ENCODE measurements at regions not wholly inside any gene's neighbourhood (a gene's known extent, or its start where the extent isn't known, plus 50 kb on each side); places are given as distances from the start of the nearest gene placed in this dataset.
A peak's percentile ranks its signal among the peaks of the same experiment; 100 is the strongest.

DNA sequence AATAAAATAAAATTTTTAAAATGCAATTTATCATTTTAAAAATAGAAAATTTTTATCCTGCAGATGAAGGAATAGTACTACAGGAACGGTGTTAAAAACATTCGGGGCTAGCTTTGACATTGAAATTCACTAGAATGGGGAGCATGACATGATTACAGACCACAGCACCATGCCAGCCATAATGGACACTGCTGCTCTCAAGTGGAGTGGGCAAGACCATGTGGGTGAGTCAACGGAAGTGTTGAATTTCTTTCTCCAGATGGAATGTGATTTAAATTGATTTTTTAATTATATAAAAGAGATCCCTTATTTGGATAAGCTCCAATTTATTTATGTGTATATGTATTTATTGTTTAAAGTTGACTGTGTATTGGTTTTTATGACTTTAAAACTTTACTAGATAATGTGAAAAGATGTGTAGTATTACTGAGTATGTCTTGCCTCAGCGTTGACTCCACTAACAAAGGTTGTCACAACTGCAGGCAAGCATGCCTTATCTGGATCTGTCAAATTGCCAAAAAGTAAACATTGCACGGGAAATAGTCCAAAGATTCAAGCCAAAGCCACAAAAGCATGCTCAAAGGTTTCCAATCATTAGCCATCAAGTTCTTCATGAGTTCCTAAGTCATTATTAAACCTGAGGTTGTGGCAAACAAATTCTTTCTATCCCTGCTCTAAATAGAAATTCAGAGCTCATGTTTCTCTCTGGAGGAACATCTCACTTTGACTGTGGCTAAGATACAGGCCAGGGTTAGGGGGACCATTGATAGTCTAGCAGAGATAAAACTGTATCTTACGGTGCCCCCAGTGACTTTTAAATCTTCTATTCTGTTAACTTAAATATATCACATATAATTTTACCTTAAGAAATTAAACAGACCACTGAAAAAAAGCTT, 536.9 kb downstream of the TMX3 start:
- peak overlapping the region; percentile 49 for H3K27ac ChIP-seq (ENCODE audit: insufficient read depth, low read length)
- no peak overlapping the region for H3K9ac ChIP-seq (ENCODE audit: insufficient read depth, low read length)
- H3K4me3 ChIP-seq (replicated peaks in 1 of 4; ENCODE audit: control extremely low read depth in 1 of 4, insufficient read depth in 1 of 4, low read depth in 3 of 4, low read length in 4 of 4), result no peak overlapping the region
- no peaks in the 10 kb centered on the region for H3K27me3 ChIP-seq (ENCODE audit: control insufficient read depth, insufficient read depth, low read length)
- no peak overlapping the region for H2AFZ ChIP-seq (ENCODE audit: low read length)
- TF ChIP-seq EZH2 (IDR thresholded peaks at IDR 0.05; ENCODE audit: low read length, missing control alignments) (no peak), CTCF (conservative IDR thresholded peaks at IDR 0.05 in 1 of 2, IDR thresholded peaks at IDR 0.05 in 1 of 2; ENCODE audit: low read depth in 1 of 2, low read length in 2 of 2) (no peak)
- peaks cover 3% of the 10 kb centered on the region for H3K4me1 ChIP-seq (ENCODE audit: control insufficient read depth, extremely low read depth, insufficient read depth, low read length)
- no peaks in the 10 kb centered on the region for H3K9me3 ChIP-seq (ENCODE audit: control insufficient read depth, insufficient read depth, low read depth, low read length)
- no peaks in the 10 kb centered on the region for H3K79me2 ChIP-seq (ENCODE audit: control insufficient read depth, insufficient read depth, low read length)
- no peaks in the 10 kb centered on the region for H3K36me3 ChIP-seq (ENCODE audit: control insufficient read depth, insufficient read depth, low read length)
- H3K4me2 ChIP-seq (ENCODE audit: extremely low read depth, insufficient read depth, low read length), result no peak overlapping the region
- peak; percentile 99 for DNase-seq (ENCODE audit: low read depth in 2 of 2)
- H4K20me1 ChIP-seq (ENCODE audit: control insufficient read depth, extremely low read depth, insufficient read depth, low read length), result no peaks in the 10 kb centered on the region

- H3K4me3 ChIP-seq (replicated peaks in 1 of 4; ENCODE audit: control extremely low read depth in 1 of 4, insufficient read depth in 1 of 4, low read depth in 3 of 4, low read length in 4 of 4), result no peak overlapping the region
- no peak overlapping the region for H3K4me2 ChIP-seq (ENCODE audit: extremely low read depth, insufficient read depth, low read length)
- H3K9me3 ChIP-seq (ENCODE audit: control insufficient read depth, insufficient read depth, low read depth, low read length), result no peaks in the 10 kb centered on the region
- H3K4me1 ChIP-seq (ENCODE audit: control insufficient read depth, extremely low read depth, insufficient read depth, low read length), result peaks cover 3% of the 10 kb centered on the region
- peak in 1 of 2 donors; percentile 55 for DNase-seq (ENCODE audit: low read depth in 2 of 2)
- H3K27ac ChIP-seq (ENCODE audit: insufficient read depth, low read length), result no peak overlapping the region
- H3K36me3 ChIP-seq (ENCODE audit: control insufficient read depth, insufficient read depth, low read length), result no peaks in the 10 kb centered on the region
- H4K20me1 ChIP-seq (ENCODE audit: control insufficient read depth, extremely low read depth, insufficient read depth, low read length), result no peaks in the 10 kb centered on the region
- no peaks in the 10 kb centered on the region for H3K27me3 ChIP-seq (ENCODE audit: control insufficient read depth, insufficient read depth, low read length)
- no peak for TF ChIP-seq EZH2 (IDR thresholded peaks at IDR 0.05; ENCODE audit: low read length, missing control alignments)
- no peak for TF ChIP-seq CTCF (conservative IDR thresholded peaks at IDR 0.05 in 1 of 2, IDR thresholded peaks at IDR 0.05 in 1 of 2; ENCODE audit: low read depth in 1 of 2, low read length in 2 of 2)
- no peak overlapping the region for H2AFZ ChIP-seq (ENCODE audit: low read length)
- no peak overlapping the region for H3K9ac ChIP-seq (ENCODE audit: insufficient read depth, low read length)
- no peaks in the 10 kb centered on the region for H3K79me2 ChIP-seq (ENCODE audit: control insufficient read depth, insufficient read depth, low read length)
Measured at GRCh38 chr18:68176901-68177300, 538.0 kb downstream of the TMX3 start.

GRCh38 chr18:68172842-68173549, 541.9 kb downstream of the TMX3 start:
- no peak for DNase-seq (ENCODE audit: low read depth in 2 of 2)
- H3K27ac ChIP-seq (ENCODE audit: insufficient read depth, low read length), result no peak overlapping the region
- H3K27me3 ChIP-seq (ENCODE audit: control insufficient read depth, insufficient read depth, low read length), result no peaks in the 10 kb centered on the region
- no peaks in the 10 kb centered on the region for H3K9me3 ChIP-seq (ENCODE audit: control insufficient read depth, insufficient read depth, low read depth, low read length)
- H3K4me2 ChIP-seq (ENCODE audit: extremely low read depth, insufficient read depth, low read length), result no peak overlapping the region
- no peaks in the 10 kb centered on the region for H3K4me1 ChIP-seq (ENCODE audit: control insufficient read depth, extremely low read depth, insufficient read depth, low read length)
- H4K20me1 ChIP-seq (ENCODE audit: control insufficient read depth, extremely low read depth, insufficient read depth, low read length), result no peaks in the 10 kb centered on the region
- H3K79me2 ChIP-seq (ENCODE audit: control insufficient read depth, insufficient read depth, low read length), result no peaks in the 10 kb centered on the region
- H3K9ac ChIP-seq (ENCODE audit: insufficient read depth, low read length), result no peak overlapping the region
- H3K4me3 ChIP-seq (replicated peaks in 1 of 4; ENCODE audit: control extremely low read depth in 1 of 4, insufficient read depth in 1 of 4, low read depth in 3 of 4, low read length in 4 of 4), result no peak overlapping the region
- no peaks in the 10 kb centered on the region for H3K36me3 ChIP-seq (ENCODE audit: control insufficient read depth, insufficient read depth, low read length)
- no peak for TF ChIP-seq CTCF (conservative IDR thresholded peaks at IDR 0.05 in 1 of 2, IDR thresholded peaks at IDR 0.05 in 1 of 2; ENCODE audit: low read depth in 1 of 2, low read length in 2 of 2)
- no peak for TF ChIP-seq EZH2 (IDR thresholded peaks at IDR 0.05; ENCODE audit: low read length, missing control alignments)
- H2AFZ ChIP-seq (ENCODE audit: low read length), result peak overlapping the region; percentile 53
